ENCODE measurements at regions not wholly inside any gene's neighbourhood (a gene's known extent, or its start where the extent isn't known, plus 50 kb on each side); places are given as distances from the start of the nearest gene placed in this dataset.
"Not testable (repeated sequence)": the region's sequence is repeated elsewhere in the genome, so short reads cannot be mapped to it uniquely, and the experiment has no call there.

GRCh38 chr1:105436589-105437259 lies 1619.8 kb upstream of the PRMT6 start:
- DNase-seq: no peak

GRCh38 chr1:105437847-105438246 lies 1618.6 kb upstream of the PRMT6 start:
- no peak for DNase-seq

- no peak for DNase-seq
These were observed 1613.6 kb upstream of the PRMT6 start for GRCh38 chr1:105442901-105443300.

GRCh38 chr1:105459759-105460158 lies 1596.7 kb upstream of the PRMT6 start:
- DNase-seq: no peak

- no peak for DNase-seq
These were observed 1594.2 kb upstream of the PRMT6 start for GRCh38 chr1:105462308-105462707.

GRCh38 chr1:105467549-105467948 lies 1588.9 kb upstream of the PRMT6 start:
- DNase-seq: no peak

- not testable (repeated sequence) for DNase-seq
These were observed 1585.9 kb upstream of the PRMT6 start for GRCh38 chr1:105470541-105470940.

- no peak for DNase-seq
These were observed 1573.0 kb upstream of the PRMT6 start for GRCh38 chr1:105483436-105483835.

- DNase-seq: no peak
These were observed 1571.3 kb upstream of the PRMT6 start for GRCh38 chr1:105485207-105485606.

GRCh38 chr1:105492921-105493320 lies 1563.6 kb upstream of the PRMT6 start:
- no peak for DNase-seq

GRCh38 chr1:105516068-105516467 lies 1540.4 kb upstream of the PRMT6 start:
- no peak for DNase-seq

GRCh38 chr1:105533996-105534395 lies 1522.5 kb upstream of the PRMT6 start:
- no peak for DNase-seq

- no peak for DNase-seq
These were observed 1512.0 kb upstream of the PRMT6 start for GRCh38 chr1:105544475-105544874.

- DNase-seq: no peak
These were observed 1500.2 kb upstream of the PRMT6 start for GRCh38 chr1:105556266-105556665.

GRCh38 chr1:105558023-105558422 lies 1498.5 kb upstream of the PRMT6 start:
- no peak for DNase-seq

- no peak for DNase-seq
These were observed 1491.5 kb upstream of the PRMT6 start for GRCh38 chr1:105565006-105565405.

GRCh38 chr1:105585791-105586190 lies 1470.7 kb upstream of the PRMT6 start:
- no peak for DNase-seq

- no peak for DNase-seq
These were observed 1464.8 kb upstream of the PRMT6 start for GRCh38 chr1:105591681-105592080.

GRCh38 chr1:105608713-105609112 lies 1447.8 kb upstream of the PRMT6 start:
- no peak for DNase-seq

- no peak for DNase-seq
These were observed 1430.0 kb upstream of the PRMT6 start for GRCh38 chr1:105626276-105626987.

GRCh38 chr1:105631153-105631744 lies 1425.2 kb upstream of the PRMT6 start:
- DNase-seq: not testable (repeated sequence)

- no peak for DNase-seq
These were observed 1423.9 kb upstream of the PRMT6 start for GRCh38 chr1:105632342-105633196.

GRCh38 chr1:105636052-105636451 lies 1420.4 kb upstream of the PRMT6 start:
- DNase-seq: no peak
